ENCODE measurements at regions not wholly inside any gene's neighbourhood (a gene's known extent, or its start where the extent isn't known, plus 50 kb on each side); places are given as distances from the start of the nearest gene placed in this dataset.

- no peak for TF ChIP-seq CTCF (conservative IDR thresholded peaks at IDR 0.05; ENCODE audit: low read depth, low read length)
- TF ChIP-seq EZH2 (IDR thresholded peaks at IDR 0.05; ENCODE audit: borderline replicate concordance, low read depth, low read length, poor library complexity, severe bottlenecking), result no peak
Measured at GRCh38 chr11:105372206-105372605, 232.6 kb upstream of the CARD18 start.

All from A673 (cell line).